Thoracic aorta (tissue), 2 donors: ENCODE measurements at regions not wholly inside any gene's neighbourhood (a gene's known extent, or its start where the extent isn't known, plus 50 kb on each side); places are given as distances from the start of the nearest gene placed in this dataset.

Source experiments
- ATAC-seq: fragments of 150-250 bp; one replicate; pipeline ENCODE4 v1.8.0; 2017; ENCODE audit warnings: low read depth; ENCODE audit not compliant: insufficient number of reproducible peaks, low FRiP score
- DNase-seq: peaks from one replicate; pipeline ENCODE4 v3.0.0-alpha.2; 2020; ENCODE audit warnings: low spot score
- H3K27ac ChIP-seq, 2 donors: fragments of 200-600 bp; sonication (generic); 1 replicate in 1 of 2; 2 replicates in 1 of 2; pipeline ENCODE4 v1.5.1; 2016; ENCODE audit warnings: mild to moderate bottlenecking in 2 of 2, moderate library complexity in 2 of 2
- H3K27me3 ChIP-seq: fragments of 200-600 bp; sonication (generic); replicated peaks from 2 replicates; pipeline ENCODE4 v1.6.0; 2016; ENCODE audit warnings: mild to moderate bottlenecking; ENCODE audit not compliant: insufficient read depth
- H3K36me3 ChIP-seq: fragments of 200-600 bp; sonication (generic); one replicate; pipeline ENCODE4 v1.5.1; 2016
- H3K4me1 ChIP-seq, 2 donors: fragments of 200-600 bp; sonication (generic); 1 replicate in 1 of 2; 2 replicates in 1 of 2; pipeline versions ENCODE4 v1.5.1 to v1.6.0; 2016; ENCODE audit warnings: low read depth in 2 of 2, mild to moderate bottlenecking in 1 of 2; ENCODE audit not compliant: control insufficient read depth in 1 of 2
- H3K4me3 ChIP-seq: fragments of 200-600 bp; sonication (generic); 2 replicates; pipeline ENCODE4 v1.5.1; 2016; ENCODE audit warnings: mild to moderate bottlenecking
- H3K9me3 ChIP-seq: fragments of 200-600 bp; sonication (generic); 2 replicates; pipeline ENCODE4 v1.5.1; 2016
- CTCF ChIP-seq: fragments of 200-600 bp; sonication (generic); IDR thresholded peaks from one replicate; pipeline ENCODE4 v1.5.1; 2019; ENCODE audit warnings: antibody characterized with exemption

- no peaks in the 10 kb centered on the region for H3K36me3 ChIP-seq
- H3K4me1 ChIP-seq, result peaks cover 4 to 15% of the 10 kb centered on the region in 2 donors
- no peak overlapping the region for H3K27ac ChIP-seq
- ATAC-seq (no peak), DNase-seq (no peak)
- H3K9me3 ChIP-seq, result no peaks in the 10 kb centered on the region
- no peak overlapping the region for H3K4me3 ChIP-seq
- TF ChIP-seq CTCF, result no peak
- H3K27me3 ChIP-seq, result no peaks in the 10 kb centered on the region
Observed at GRCh38 chr2:181774685-181775084, 94.4 kb upstream of the NEUROD1 start.

DNA sequence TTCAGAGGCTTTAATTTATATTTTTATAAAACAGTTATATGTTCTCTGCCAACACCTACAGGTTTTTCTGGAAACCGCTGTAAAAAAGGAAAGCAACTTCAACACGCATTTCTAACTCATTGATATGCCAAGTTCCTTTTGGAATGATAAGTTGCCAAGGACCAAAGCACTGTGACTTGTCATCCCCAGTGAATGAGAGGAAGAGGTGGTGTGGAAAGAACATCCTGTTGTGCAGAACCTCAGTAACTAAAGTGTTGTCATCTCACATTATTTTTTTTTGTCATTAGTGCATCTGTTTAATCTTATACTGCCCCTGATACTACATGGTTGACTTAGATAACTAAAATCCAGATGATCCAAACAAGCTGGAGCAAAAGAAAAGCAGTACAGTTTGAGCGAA, 96.0 kb upstream of the NEUROD1 start:
- no peak overlapping the region for H3K4me3 ChIP-seq
- H3K4me1 ChIP-seq, result peaks cover 4 to 26% of the 10 kb centered on the region in 2 donors
- no peak for TF ChIP-seq CTCF
- DNase-seq, result no peak
- H3K36me3 ChIP-seq, result no peaks in the 10 kb centered on the region
- H3K9me3 ChIP-seq, result no peaks in the 10 kb centered on the region
- H3K27me3 ChIP-seq, result no peaks in the 10 kb centered on the region
- no peak overlapping the region for H3K27ac ChIP-seq
- ATAC-seq, result no peak

DNA sequence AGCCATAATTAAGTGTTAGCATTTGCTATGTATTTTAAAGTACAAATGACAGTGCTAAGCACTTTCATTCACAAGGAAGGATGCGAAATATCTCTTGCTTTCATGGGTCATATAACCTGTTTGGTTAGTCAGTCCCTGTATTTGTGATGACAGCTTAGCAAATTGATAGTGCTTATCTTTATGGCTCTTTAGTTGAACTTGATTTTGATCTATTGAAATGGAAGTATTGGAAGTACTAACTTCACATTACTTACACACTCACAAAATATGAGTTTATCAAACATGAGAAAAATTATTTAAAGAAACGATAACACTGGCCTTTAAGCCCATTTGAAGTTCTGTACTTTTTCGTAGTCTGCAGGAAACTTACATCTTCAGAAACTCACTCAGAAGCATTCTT, 97.4 kb upstream of the NEUROD1 start:
- no peak overlapping the region for H3K4me3 ChIP-seq
- no peak overlapping the region for H3K27ac ChIP-seq
- ATAC-seq (no peak), DNase-seq (no peak)
- no peaks in the 10 kb centered on the region for H3K27me3 ChIP-seq
- no peaks in the 10 kb centered on the region for H3K9me3 ChIP-seq
- no peaks in the 10 kb centered on the region for H3K36me3 ChIP-seq
- H3K4me1 ChIP-seq, result peaks cover 4 to 26% of the 10 kb centered on the region in 2 donors
- no peak for TF ChIP-seq CTCF

- Histone ChIP-seq H3K4me1 (peaks cover 4 to 26% of the 10 kb centered on the region in 2 donors), H3K36me3 (no peaks in the 10 kb centered on the region), H3K4me3 (no peak overlapping the region), H3K9me3 (no peaks in the 10 kb centered on the region), H3K27me3 (no peaks in the 10 kb centered on the region), H3K27ac (no peak overlapping the region)
- ATAC-seq (no peak), DNase-seq (no peak)
- no peak for TF ChIP-seq CTCF
Observed at GRCh38 chr2:181778621-181779201, 98.4 kb upstream of the NEUROD1 start.

DNA sequence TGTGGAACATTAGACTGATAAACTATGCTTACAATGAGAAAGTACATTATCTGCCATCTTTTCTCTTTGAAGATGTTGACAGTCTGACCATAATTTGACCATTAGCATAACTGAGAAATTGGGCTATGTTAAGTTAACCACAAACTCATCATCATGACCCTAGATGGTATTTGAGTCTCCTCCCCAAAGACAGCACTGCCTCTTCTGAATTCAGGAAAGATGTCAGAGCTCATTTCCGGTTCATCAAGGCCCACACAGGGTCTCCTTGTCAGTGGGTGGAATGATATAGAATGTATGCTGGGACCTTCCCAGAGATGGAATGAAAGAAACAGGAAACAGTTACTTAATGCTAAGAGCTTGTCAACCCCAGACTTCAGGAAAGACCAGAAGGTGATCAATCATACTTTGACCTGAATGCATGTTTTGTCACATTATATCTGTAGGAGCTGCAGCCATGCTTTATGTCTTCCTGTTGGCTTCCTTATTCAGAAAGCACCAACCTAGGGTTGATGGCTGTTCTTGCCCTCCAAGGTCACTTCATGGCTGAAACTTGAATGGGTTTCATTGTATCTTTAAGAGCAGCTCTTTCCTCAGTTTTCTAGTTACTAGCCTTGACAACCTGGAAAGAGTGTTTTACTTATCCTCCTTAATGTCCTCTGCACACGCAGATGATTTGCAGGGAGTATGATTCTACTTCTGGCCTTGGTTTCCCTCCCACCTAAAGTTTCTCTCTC, 99.1 kb upstream of the NEUROD1 start:
- DNase-seq (no peak), ATAC-seq (no peak)
- Histone ChIP-seq H3K27me3 (no peaks in the 10 kb centered on the region), H3K27ac (no peak overlapping the region), H3K4me1 (peaks cover 4 to 26% of the 10 kb centered on the region in 2 donors), H3K36me3 (no peaks in the 10 kb centered on the region), H3K9me3 (no peaks in the 10 kb centered on the region), H3K4me3 (no peak overlapping the region)
- TF ChIP-seq CTCF, result no peak
